Erythroblast (primary cell): ENCODE measurements at regions not wholly inside any gene's neighbourhood (a gene's known extent, or its start where the extent isn't known, plus 50 kb on each side); places are given as distances from the start of the nearest gene placed in this dataset.

ENCODE experiments used
- GATA1 ChIP-seq: IDR thresholded peaks from 2 replicates; pipeline ENCODE4 v1.6.1; 2011; ENCODE audit warnings: low read depth, mild to moderate bottlenecking, control low read depth, low read length, moderate library complexity
- POLR2A ChIP-seq: IDR thresholded peaks from 2 replicates; pipeline ENCODE4 v1.6.1; 2011; ENCODE audit warnings: mild to moderate bottlenecking, low read length

GRCh38 chr6:169111203-169111602 is 142.4 kb downstream of the THBS2 start:
- no peak for TF ChIP-seq POLR2A
- TF ChIP-seq GATA1: no peak
